PC-9 (cell line): ENCODE measurements at regions not wholly inside any gene's neighbourhood (a gene's known extent, or its start where the extent isn't known, plus 50 kb on each side); places are given as distances from the start of the nearest gene placed in this dataset.

ENCODE experiments used
- EZH2 ChIP-seq: fragments of 200-600 bp; sonication (generic); IDR thresholded peaks from 2 replicates; pipeline ENCODE4 v1.8.0; 2017; ENCODE audit warnings: antibody characterized with exemption, low read depth
- TF ChIP-seq, protein P1 (sequence below): fragments of 200-600 bp; sonication (generic); conservative IDR thresholded peaks from 2 replicates; pipeline ENCODE4 v1.6.1; 2017; ENCODE audit warnings: mixed run types, antibody characterized with exemption, mild to moderate bottlenecking, moderate library complexity

DNA sequence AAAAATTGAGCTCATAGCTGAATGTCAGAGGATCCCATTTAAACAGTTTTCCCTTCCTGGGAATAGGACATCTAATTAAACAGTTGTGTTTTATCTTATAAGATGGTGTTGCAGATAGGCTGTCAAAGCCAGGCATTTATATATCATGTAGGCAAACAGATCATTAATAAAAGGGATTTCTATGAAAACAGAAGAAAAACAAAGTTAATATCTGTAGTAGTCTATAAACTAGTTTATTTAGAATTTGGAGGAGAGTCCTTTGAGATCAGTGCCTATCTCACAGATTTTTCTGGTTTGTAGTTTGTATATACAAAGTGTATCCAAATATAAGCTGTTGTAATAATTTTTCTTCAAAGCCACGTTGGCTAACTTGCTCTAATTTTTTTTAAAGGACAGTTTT lies 1738.2 kb upstream of the PIK3C3 start:
- TF ChIP-seq, protein P1, sequence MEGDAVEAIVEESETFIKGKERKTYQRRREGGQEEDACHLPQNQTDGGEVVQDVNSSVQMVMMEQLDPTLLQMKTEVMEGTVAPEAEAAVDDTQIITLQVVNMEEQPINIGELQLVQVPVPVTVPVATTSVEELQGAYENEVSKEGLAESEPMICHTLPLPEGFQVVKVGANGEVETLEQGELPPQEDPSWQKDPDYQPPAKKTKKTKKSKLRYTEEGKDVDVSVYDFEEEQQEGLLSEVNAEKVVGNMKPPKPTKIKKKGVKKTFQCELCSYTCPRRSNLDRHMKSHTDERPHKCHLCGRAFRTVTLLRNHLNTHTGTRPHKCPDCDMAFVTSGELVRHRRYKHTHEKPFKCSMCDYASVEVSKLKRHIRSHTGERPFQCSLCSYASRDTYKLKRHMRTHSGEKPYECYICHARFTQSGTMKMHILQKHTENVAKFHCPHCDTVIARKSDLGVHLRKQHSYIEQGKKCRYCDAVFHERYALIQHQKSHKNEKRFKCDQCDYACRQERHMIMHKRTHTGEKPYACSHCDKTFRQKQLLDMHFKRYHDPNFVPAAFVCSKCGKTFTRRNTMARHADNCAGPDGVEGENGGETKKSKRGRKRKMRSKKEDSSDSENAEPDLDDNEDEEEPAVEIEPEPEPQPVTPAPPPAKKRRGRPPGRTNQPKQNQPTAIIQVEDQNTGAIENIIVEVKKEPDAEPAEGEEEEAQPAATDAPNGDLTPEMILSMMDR, result no peak
- TF ChIP-seq EZH2, result no peak
